ENCODE measurements at regions not wholly inside any gene's neighbourhood (a gene's known extent, or its start where the extent isn't known, plus 50 kb on each side); places are given as distances from the start of the nearest gene placed in this dataset.
"Not testable (repeated sequence)": the region's sequence is repeated elsewhere in the genome, so short reads cannot be mapped to it uniquely, and the experiment has no call there.

DNA sequence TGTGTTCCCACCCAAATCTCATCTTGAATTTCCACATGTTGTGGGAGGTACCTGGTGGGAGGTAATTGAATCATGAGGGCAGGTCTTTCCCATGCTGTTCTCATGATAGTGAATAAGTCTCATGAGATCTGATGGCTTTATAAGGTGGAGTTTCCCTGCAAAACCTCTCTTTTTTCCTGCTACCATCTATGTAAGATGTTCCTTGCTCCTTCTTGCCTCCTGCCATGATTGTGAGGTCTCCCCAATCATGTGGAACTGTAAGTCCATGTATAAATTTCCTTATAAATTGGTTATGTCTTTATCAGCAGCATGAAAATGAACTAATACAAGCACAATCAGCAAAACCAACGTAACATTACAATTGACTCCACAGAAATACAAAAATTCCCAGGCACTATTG, 814.8 kb upstream of the CITED2 start:
- not testable (repeated sequence) for DNase-seq (ENCODE audit: low read depth)

DNA sequence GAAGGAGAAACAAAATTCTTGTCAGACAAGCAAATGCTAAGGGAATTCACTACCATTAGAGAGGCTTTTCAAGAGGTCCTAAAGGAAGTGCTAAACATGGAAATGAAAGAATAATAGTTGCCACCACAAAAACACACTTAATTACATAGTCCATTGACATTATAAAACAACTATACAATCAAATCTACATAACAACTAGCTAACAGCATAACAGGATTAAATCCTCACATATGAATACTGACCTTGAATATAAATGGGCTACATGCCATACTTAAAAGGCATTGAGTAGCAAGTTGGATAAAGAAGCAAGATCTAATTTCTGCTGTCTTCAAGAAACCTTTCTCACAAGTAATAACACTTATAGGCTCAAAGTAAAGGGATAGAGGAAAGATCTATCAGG, 811.5 kb upstream of the CITED2 start:
- DNase-seq (ENCODE audit: low read depth), result no peak

DNA sequence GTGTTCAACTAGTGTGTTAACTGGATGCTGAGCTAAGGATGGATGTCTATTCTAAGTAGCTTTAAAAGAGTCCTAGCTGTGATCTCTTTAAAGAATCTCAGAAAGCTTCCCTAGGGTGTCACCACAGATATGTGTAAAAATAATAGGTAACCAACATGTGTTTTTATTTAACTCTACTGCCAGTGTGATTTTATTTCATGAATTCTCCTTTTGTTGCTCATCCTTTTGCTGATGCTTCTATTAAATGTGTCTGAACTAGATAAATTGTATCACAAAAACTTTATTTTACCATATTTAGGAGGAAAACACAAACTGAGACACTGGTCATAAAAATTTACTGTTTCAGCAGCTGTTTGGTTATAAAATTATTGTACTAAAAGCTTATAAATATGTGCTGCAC, 809.4 kb upstream of the CITED2 start:
- DNase-seq (ENCODE audit: low read depth), result peak; percentile 59

DNA sequence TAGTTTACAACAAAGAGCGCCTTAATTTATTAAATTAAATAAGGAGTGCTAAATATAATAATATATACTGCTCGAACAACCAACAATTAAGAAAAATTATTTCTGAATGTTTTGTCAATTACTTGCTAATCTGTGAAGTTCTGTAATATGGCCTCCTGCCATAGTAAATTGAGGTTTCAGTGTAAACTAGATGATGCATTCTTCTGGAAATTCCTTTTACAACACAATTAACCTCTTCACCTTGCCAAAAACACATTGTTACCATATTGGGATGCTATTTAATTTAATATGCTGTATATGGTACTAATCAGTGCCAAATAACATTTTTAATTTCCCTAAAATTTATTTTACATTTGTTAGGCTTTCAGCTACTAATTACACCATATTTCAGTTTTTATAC, 808.4 kb upstream of the CITED2 start:
- DNase-seq (ENCODE audit: low read depth), result peak; percentile 50

DNA sequence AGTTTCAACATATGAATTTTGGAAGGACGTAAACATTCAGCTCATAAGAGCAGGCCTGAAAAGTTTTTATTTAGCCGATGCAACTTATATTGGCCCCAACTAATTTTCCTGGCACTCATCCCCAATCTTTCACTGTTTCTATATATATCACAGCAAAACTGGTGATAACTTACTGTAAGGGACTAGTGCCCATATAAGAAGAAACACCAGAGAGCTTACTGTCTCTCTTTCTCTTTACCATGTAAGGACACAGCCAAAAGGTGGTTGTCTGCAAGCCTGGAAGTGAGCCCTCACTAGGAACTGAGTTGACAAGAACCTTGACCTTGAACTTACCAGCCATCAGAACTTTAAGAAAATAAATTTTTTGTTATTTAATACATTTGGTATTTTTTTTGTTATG, 807.4 kb upstream of the CITED2 start:
- DNase-seq (ENCODE audit: low read depth), result no peak

DNA sequence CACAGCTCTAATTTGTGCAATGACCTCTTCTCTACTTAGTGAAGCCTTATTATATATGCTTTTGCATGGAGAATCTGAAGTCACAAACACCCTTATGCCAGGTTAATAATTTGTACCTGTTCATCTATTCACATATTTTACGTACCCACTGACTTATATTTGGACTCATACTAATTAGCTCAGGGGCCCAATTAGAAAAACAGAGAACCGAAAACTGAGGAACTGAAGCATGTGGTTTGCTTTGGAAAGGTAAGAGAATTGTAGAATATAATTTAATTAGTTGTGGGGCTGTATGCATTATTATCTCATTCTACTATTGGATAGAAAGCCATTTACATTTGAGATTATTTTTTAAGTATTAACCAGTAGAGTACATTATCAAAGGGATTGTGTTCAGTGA, 805.9 kb upstream of the CITED2 start:
- DNase-seq (ENCODE audit: low read depth), result no peak

DNA sequence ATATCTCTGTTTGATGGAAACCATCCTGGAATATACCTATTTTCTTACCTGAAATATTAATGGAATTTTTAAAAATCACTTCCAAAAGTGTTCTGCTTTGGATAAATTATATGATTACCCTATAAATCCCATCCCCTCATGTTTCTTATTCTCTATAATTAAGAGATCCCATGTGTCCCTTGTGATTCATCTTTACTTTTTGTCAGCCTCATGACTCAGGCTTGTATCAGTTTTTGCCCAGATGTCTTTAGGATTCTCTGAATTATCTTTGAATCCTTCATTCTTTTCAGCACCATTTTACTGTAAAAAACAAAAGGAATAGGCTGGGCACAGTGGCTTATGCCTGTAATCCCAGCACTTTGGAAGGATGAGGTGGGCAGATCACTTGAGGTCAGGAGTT, 804.5 kb upstream of the CITED2 start:
- DNase-seq (ENCODE audit: low read depth), result peak; percentile 70

DNA sequence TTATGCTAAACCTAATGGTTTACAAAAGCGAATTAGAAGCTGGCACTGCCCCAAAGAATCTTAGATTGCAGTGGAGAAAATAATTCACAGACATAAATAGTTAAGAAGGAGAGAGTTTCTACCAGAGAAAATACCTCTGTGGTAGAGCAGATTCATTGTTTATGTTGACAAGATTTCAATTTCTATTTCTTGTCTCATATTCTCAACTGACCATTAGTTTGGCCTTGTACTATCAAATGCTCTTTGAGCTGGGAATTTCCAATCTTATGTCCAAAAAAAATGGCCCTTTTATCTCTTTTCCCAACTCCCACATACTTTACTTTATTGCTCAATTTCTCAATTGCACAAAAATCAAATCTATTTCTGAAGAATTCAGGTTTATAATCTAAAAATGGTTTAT, 804.1 kb upstream of the CITED2 start:
- DNase-seq (ENCODE audit: low read depth), result peak; percentile 79

DNA sequence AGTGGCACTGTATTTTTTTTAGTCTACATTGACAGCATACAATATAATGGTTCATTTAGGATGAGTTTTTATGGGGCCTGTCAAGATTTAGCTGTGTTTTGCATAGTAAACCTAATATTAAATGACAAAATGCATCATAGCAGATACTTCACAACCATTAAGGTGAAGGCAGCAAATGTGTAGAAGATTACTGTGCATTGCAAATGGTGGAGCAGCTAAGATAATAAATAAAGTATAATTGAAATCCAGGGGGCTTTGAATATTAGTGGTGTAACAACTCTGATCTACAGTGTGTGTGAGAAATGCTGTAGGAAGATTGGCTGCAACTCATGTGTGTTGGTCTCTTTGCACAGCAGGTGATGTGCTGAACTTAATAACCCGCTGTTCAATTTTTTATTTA, 801.9 kb upstream of the CITED2 start:
- DNase-seq (ENCODE audit: low read depth), result no peak

DNA sequence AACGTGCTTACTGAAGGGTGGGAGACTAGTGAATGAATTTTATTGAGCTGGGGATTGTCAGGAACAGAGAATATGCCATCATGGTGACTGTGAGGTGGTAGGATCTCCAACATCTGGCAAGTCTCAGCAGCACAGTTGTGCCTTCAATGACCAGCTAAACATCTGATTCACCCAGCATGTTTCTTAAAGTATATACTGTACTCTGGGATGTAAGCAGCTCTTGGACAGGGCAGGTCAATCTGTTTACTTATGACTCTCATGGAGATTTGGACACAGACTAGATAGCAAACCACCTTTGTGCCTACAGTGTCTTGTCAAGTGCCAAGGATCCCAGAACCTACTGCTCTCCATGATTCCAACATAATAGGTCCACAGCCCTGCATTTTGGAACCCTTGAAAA, 801.0 kb upstream of the CITED2 start:
- no peak for DNase-seq (ENCODE audit: low read depth)

DNA sequence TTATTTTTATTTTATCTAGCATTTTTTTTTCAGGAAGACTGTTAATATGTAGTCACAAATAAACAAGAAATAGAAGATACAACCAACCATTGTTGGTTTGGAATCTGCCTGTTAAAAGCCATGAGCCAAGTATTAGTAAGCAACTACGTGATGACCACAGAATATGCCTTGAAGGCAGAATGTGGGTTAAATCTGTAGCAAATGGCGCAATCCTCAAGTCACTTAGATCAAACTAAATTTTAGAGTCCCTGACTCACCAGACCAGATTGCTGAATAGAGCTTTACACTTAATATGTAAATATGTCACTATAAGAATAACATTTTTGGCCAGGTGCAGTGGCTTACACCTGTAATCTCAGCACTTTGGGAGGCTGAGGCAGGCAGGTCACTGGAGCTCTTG, 800.1 kb upstream of the CITED2 start:
- DNase-seq (ENCODE audit: low read depth), result peak; percentile 97

DNA sequence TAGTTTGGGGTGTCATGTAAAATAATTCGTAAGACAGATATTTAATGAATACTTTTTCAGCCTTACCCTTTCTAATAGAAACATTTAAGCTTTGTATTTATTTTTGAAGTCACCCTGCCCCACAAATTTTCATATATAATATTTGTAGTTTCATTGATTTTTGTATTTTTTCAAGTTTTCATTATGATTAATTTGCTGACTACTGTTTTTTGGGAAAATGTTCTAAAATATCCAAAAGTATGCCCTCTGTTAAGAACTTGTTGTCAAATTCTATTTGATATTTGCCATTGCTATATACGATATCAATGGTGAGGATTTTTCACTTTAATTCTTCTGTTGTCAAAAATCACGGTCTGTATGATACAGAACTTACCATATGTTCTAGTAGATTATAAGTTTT, 793.9 kb upstream of the CITED2 start:
- no peak for DNase-seq (ENCODE audit: low read depth)

DNA sequence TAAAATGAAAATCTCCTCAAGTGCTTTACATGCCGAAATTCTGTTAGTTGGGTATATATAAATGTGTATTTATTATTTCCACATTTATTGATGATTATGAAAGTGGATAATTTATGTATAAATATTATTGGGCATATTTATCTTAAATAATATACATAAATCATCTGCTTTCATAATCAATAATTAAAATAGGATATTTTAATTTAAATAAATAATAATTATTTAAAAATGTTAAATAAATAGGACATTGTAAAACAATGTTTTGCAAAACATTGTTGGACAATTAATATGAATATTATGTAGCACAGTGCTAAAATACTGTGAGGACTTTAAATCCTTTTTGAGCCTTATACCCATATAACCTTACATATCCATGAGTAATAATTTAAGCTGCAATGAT, 786.5 kb upstream of the CITED2 start:
- no peak for DNase-seq (ENCODE audit: low read depth)

DNA sequence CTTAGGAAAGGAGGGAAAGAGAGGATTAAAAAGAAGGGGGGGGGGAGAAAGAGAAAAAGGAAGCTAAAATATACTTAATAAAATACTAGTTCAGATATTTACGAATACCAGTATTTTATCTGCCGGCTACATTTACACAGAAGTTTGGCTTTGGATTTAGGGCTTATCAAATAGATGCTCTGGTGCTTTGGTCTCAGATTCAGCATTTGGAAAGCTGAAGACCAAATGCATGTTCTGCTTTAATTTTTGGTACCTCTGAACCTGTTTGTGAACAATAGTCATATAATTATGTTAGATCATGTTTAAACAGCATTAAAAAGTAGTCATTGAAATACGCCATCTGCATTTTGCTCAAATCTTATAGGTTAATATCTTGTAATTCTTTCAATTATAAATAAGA, 786.0 kb upstream of the CITED2 start:
- no peak for DNase-seq (ENCODE audit: low read depth)

DNA sequence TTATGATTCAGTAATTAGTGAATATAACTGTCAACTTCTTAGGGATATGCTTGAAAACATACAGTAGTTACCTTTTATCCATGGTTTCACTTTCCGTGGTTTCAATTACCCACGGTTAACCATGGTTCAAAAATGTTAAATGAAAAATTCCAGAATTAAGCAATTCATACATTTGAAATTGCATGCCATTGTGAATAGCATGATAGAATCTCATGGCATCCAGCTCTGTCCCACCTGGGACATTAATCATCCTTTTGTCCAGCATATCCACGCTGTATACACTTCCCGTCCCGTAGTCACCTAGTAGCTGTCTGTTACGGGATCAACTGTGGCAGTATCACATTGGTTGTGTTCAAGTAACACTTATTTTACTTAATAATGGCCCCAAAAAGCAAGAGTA, 781.7 kb upstream of the CITED2 start:
- no peak for DNase-seq (ENCODE audit: low read depth)

DNA sequence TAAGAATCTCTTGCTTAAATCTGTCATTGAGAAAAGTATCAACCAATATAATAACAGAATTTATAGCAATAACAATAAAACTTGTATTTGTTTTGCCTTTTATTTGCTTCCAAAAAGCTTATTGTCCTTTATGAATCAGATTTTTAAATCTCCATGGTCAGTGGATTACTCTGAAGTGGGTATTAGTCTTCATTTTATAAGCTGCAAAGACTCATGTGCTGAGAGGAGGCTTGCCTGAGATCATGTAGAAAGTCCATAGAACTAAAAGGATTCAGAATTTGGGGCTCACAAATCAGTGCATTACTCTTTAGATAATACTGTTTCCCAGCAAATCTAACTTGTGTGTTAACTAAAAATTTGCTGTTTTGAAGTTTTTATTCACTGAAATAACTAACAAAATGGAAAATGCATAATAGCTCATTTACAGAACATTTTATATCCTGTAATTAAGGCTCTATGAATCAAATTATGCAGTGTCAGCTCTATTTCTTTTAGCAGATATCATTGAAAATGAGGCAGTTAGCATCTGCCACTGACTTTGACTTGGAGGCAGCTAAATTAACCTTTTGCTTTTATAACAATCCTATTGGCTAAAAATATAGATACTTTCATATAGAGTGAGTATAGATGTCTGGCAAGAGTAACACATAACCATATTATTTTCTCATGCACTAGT, 781.1 kb upstream of the CITED2 start:
- DNase-seq (ENCODE audit: low read depth), result no peak

DNA sequence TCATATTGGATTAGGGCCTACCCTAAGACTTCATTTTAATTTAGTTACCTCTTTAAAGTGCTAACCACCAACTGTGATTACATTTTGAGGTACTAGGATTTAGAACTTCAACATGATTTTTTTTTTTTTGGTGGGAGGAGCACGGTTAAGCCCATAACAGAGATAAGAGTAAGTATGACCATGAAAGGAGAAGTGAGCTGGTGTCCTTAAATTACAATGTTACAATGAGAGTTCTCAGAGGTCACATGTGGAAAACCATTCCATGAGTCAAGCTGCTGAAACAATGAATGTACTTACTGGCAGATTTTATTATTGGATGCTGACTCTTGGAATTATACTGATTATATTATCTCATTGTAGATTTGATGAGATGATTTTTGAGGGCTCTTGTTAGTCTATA, 779.3 kb upstream of the CITED2 start:
- DNase-seq (ENCODE audit: low read depth), result no peak

DNA sequence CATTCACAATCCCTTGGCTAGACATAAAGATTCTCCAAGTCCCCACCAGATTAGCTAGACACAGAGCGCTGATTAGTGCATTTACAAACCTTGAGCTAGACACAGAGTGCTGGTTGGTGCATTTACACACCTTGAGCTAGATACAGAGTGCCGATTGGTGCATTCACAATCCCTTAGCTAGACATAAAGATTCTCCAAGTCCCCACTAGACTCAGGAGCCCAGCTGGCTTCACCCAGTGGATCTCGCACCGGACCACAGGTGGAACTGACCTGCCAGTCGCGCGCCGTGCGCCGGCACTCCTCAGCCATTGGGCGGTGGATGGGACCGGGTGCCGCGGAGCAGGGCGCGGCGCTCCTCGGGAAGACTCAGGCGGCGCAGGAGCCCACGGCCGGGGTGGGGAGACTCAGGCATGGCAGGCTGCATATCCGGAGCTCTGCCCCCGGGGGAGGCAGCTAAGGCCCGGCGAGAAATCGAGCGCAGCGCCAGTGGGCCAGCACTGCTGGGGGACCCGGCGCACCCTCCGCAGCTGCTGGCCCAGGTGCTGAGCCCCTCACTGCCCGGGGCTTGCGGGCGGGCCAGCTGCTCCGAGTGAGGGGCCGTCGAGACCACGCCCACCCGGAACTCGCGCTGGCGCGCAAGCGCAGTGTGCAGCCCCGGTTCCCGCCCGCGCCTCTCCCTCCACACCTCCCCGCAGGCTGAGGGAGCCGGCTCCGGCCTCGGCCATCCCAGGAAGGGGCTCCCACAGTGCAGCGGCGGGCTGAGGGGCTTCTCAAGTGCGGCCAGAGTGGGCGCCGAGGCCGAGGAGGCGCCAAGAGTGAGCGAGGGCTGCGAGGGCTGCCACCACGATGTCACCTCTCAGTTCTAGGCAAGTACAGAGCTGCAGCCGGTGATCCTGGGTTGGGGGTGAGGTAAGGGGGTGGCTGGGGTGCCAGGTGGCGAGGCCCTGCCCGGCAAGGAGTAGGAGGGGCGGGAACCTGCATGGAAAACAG, 773.7 kb upstream of the CITED2 start:
- not testable (repeated sequence) for DNase-seq (ENCODE audit: low read depth)

DNA sequence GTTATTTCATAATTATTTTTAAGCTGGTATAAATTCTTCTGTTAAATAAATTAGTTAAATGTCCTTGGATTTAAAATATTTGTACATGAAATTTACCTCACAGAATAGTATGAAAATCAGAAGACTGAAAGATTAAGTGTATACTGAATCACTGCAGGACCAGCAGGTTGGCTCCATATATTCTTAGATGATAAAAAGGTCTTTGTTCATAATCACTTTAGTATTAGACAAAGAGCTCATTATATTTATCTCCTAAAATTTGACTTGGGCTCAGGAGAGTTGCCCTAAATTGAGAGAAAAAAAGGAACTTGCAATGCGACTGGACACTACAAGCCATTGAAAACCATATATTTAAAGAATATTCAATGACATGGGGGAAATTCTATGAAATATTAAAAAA, 766.4 kb upstream of the CITED2 start:
- DNase-seq (ENCODE audit: low read depth), result no peak

DNA sequence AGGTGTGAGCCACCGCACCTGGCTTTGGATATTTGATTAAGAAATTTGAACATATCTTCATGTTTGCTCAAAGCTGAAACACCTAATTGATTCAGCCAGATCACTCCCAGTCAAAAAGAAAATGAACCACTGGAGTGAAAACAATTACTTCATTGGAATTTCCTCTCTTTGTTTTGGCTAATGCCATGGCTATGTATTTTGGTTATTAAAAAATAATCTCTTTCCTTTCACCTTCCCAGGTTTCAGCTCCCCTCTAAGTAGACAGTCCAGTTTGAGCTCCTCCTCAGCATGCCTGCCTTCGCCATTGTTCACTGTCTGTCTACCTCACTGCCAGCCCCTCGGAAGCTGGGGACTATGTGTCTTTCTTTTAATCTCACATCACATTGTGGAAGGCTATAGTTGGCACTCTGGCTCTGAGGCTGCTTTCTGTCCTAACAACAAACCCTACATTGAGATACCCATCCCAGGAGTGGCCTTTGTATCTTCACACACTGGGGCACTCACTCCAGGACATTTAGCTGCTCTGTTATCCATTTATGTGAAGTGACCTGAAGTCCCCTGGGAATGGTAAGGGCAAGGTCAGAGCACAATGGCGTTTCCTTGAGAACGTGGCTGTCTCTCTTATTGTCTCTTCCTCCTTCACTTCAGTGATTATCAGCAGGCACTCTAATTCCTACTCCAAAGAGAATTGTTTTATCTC, 764.0 kb upstream of the CITED2 start:
- DNase-seq (ENCODE audit: low read depth), result no peak

DNA sequence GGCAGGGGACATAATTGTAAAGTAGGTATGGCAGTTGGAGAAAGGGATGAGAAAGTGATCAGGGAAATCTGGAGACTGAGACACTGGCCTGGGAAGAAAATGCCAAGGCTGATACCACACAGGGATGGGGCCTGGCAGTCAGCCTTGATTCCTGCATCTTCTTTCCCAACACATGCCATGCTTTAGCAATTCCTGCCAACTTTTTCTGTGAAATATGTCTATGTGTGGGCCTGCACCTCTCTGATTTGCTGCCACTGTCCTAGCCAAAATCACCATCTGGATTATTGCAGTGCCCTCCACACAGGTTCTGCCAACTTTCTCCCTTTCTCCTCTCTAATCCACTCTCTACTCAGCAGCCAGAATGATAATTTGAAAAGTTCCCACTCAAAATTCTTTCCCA, 759.8 kb upstream of the CITED2 start:
- DNase-seq (ENCODE audit: low read depth), result peak; percentile 78

DNA sequence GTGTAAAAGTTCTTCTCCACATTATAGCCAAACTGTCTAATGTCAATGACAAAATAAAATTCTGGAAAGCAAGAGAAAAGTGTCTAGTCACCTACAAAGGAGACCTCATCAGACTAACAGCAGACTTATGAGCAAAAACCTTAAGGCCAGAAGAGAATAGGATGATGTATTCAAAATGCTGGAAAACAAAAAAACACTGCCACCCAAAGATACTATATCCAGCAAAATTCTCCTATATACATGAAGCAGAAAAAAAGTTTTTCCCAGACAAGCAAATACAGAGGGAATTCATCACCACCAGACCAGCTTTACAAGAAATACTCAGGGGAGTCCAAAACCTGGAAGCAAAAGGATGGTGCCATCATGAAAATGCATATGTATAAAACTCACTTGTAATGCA, 755.6 kb upstream of the CITED2 start:
- DNase-seq (ENCODE audit: low read depth), result no peak

DNA sequence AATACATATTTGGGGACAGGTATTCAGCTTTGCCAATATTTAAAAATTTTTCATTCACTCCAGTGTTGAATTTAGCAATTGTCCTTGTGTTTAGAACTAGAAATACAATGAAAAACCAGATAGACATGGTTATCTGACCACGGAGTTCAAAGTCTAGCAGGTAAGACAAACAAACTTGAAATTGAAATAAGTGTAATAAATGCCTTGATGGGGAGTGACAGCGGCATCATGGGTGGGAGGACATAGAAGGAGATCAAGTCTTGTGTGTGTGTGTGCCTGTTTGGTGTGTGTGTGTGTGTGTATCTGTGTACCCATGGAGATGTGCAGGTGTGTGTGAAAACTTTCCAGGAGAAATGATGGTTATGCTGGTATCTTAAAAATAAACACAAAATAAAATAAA, 750.0 kb upstream of the CITED2 start:
- DNase-seq (ENCODE audit: low read depth), result no peak

All from fibroblast of gingiva (primary cell).